ENCODE measurements at regions not wholly inside any gene's neighbourhood (a gene's known extent, or its start where the extent isn't known, plus 50 kb on each side); places are given as distances from the start of the nearest gene placed in this dataset.
"Not testable (repeated sequence)": the region's sequence is repeated elsewhere in the genome, so short reads cannot be mapped to it uniquely, and the experiment has no call there.

DNA sequence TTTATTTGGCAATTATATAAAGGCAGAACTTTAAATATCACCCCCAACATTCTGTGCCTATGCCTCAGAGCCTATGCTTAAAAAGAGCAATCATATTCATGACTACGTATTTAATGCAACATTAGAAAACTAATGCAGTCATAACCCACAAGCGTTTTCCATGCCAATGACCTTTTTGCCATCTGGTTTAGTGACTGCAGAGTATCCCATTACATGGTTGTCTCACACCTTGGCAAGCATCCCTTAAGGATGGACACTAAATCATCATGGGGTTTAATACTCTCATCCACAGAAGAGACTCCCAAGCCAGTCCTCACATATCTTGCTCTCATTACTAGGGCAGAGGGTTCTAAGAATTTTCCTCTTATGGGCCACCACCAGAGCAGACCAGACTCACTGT, 188.2 kb upstream of the PLGLB2 start:
- H3K4me3 ChIP-seq (ENCODE audit: control extremely low read depth in 1 of 5, extremely low read depth in 1 of 5, insufficient read depth in 1 of 5, low read depth in 2 of 5, low read length in 4 of 5); DNase-seq; ATAC-seq (ENCODE audit: low read depth); H3K27me3 ChIP-seq (replicated peaks in 1 of 4; ENCODE audit: control extremely low read depth in 1 of 4, control insufficient read depth in 3 of 4, insufficient read depth in 4 of 4, low read length in 3 of 4); H3K4me1 Mint-ChIP-seq; POLR2A ChIA-PET; H2AFZ ChIP-seq (ENCODE audit: insufficient read depth, low read depth, low read length, poor library complexity, severe bottlenecking); H3K4me1 ChIP-seq (ENCODE audit: control insufficient read depth in 2 of 2, insufficient read depth in 2 of 2, low read length in 2 of 2); H3K4me2 ChIP-seq (replicated peaks; ENCODE audit: low read depth, low read length, poor library complexity, severe bottlenecking); H3K27me3 Mint-ChIP-seq; H3K9ac ChIP-seq (ENCODE audit: low read length); intact Hi-C loops (cut with micrococcal nuclease); H3K36me3 ChIP-seq (replicated peaks in 1 of 2; ENCODE audit: control extremely low read depth in 1 of 2, control insufficient read depth in 1 of 2, extremely low read depth in 1 of 2, insufficient read depth in 2 of 2, low read length in 1 of 2); CTCF ChIA-PET; H4K20me1 ChIP-seq (ENCODE audit: control insufficient read depth, insufficient read depth, low read length, poor library complexity, severe bottlenecking); H3K27ac ChIP-seq (ENCODE audit: low read length in 2 of 2); H3K9me3 ChIP-seq (ENCODE audit: control extremely low read depth in 1 of 3, control insufficient read depth in 2 of 3, insufficient read depth in 1 of 3, low read length in 2 of 3); H3K4me3 Mint-ChIP-seq; H3K79me2 ChIP-seq (ENCODE audit: control insufficient read depth, insufficient read depth, low read length); H3K27ac Mint-ChIP-seq; H3K9me3 Mint-ChIP-seq (ENCODE audit: insufficient read depth): not testable (repeated sequence)
- no CpG with 5 or more reads among the region's 2 CpGs for WGBS (ENCODE audit: insufficient coverage)

DNA sequence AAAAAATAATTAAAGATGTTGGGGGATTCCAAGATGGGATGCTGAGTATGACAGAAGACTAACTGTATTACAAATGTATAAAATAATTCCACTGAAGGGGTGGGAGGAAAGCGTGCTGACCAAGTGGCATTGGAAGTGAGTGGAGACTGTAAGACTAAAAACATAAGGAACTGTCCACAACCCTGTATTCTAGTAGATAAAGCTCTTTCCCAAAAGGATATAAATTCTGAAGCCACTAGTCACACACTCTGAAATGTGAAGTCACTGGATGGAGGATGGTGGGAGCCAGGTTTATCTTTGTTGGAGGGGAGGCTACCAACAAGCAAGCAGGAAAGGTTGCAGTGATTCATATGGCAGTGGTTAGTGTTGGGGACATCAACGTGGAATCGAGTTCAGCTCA, 182.8 kb upstream of the PLGLB2 start:
- DNase-seq; H3K79me2 ChIP-seq (ENCODE audit: control insufficient read depth, insufficient read depth, low read length); H3K4me1 Mint-ChIP-seq; H3K4me3 ChIP-seq (ENCODE audit: control extremely low read depth in 1 of 5, extremely low read depth in 1 of 5, insufficient read depth in 1 of 5, low read depth in 2 of 5, low read length in 4 of 5); POLR2A ChIA-PET; H4K20me1 ChIP-seq (ENCODE audit: control insufficient read depth, insufficient read depth, low read length, poor library complexity, severe bottlenecking); H2AFZ ChIP-seq (ENCODE audit: insufficient read depth, low read depth, low read length, poor library complexity, severe bottlenecking); H3K4me2 ChIP-seq (replicated peaks; ENCODE audit: low read depth, low read length, poor library complexity, severe bottlenecking); H3K9me3 Mint-ChIP-seq (ENCODE audit: insufficient read depth); H3K27me3 ChIP-seq (replicated peaks in 1 of 4; ENCODE audit: control extremely low read depth in 1 of 4, control insufficient read depth in 3 of 4, insufficient read depth in 4 of 4, low read length in 3 of 4); intact Hi-C loops (cut with micrococcal nuclease); H3K36me3 ChIP-seq (replicated peaks in 1 of 2; ENCODE audit: control extremely low read depth in 1 of 2, control insufficient read depth in 1 of 2, extremely low read depth in 1 of 2, insufficient read depth in 2 of 2, low read length in 1 of 2); H3K9me3 ChIP-seq (ENCODE audit: control extremely low read depth in 1 of 3, control insufficient read depth in 2 of 3, insufficient read depth in 1 of 3, low read length in 2 of 3); H3K27me3 Mint-ChIP-seq; CTCF ChIA-PET; H3K9ac ChIP-seq (ENCODE audit: low read length); ATAC-seq (ENCODE audit: low read depth); H3K4me3 Mint-ChIP-seq; H3K4me1 ChIP-seq (ENCODE audit: control insufficient read depth in 2 of 2, insufficient read depth in 2 of 2, low read length in 2 of 2): not testable (repeated sequence)
- WGBS (ENCODE audit: insufficient coverage): no CpG with 5 or more reads among the region's 3 CpGs
- H3K27ac ChIP-seq (ENCODE audit: low read length in 2 of 2): peak overlapping the region in 1 of 2 donors; percentile 36
- peak overlapping the region; percentile 53 for H3K27ac Mint-ChIP-seq

DNA sequence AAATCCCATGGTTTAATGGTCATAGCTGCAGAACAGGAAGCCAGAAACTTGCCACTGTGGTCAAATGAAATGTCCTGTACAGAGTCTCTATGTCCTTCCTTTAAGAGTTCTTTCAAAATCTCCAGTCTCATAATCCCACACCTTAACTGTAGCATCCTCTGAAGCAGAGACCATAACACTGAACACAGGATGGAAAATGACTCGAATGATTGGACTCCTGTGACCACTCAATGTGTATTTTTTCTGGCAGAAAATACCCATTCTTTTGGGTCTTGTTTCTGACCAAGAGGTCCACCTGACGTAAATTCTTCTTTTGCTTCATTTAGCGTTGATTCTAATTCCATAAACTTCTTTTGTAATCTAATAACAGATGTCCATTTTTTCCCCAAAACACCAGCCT, 181.4 kb upstream of the PLGLB2 start:
- H3K9me3 ChIP-seq (ENCODE audit: control extremely low read depth in 1 of 3, control insufficient read depth in 2 of 3, insufficient read depth in 1 of 3, low read length in 2 of 3); H4K20me1 ChIP-seq (ENCODE audit: control insufficient read depth, insufficient read depth, low read length, poor library complexity, severe bottlenecking); H3K9ac ChIP-seq (ENCODE audit: low read length); H3K27ac ChIP-seq (ENCODE audit: low read length in 2 of 2); intact Hi-C loops (cut with micrococcal nuclease); DNase-seq; CTCF ChIA-PET; ATAC-seq (ENCODE audit: low read depth); H3K4me1 ChIP-seq (ENCODE audit: control insufficient read depth in 2 of 2, insufficient read depth in 2 of 2, low read length in 2 of 2); H3K27me3 Mint-ChIP-seq; POLR2A ChIA-PET; H3K27ac Mint-ChIP-seq; H3K27me3 ChIP-seq (replicated peaks in 1 of 4; ENCODE audit: control extremely low read depth in 1 of 4, control insufficient read depth in 3 of 4, insufficient read depth in 4 of 4, low read length in 3 of 4); H3K9me3 Mint-ChIP-seq (ENCODE audit: insufficient read depth); H3K4me3 Mint-ChIP-seq; H2AFZ ChIP-seq (ENCODE audit: insufficient read depth, low read depth, low read length, poor library complexity, severe bottlenecking); H3K4me1 Mint-ChIP-seq; H3K79me2 ChIP-seq (ENCODE audit: control insufficient read depth, insufficient read depth, low read length); H3K4me2 ChIP-seq (replicated peaks; ENCODE audit: low read depth, low read length, poor library complexity, severe bottlenecking); H3K4me3 ChIP-seq (ENCODE audit: control extremely low read depth in 1 of 5, extremely low read depth in 1 of 5, insufficient read depth in 1 of 5, low read depth in 2 of 5, low read length in 4 of 5); H3K36me3 ChIP-seq (replicated peaks in 1 of 2; ENCODE audit: control extremely low read depth in 1 of 2, control insufficient read depth in 1 of 2, extremely low read depth in 1 of 2, insufficient read depth in 2 of 2, low read length in 1 of 2): not testable (repeated sequence)
- WGBS (ENCODE audit: insufficient coverage): 83% methylated on average over 2 of the region's 3 CpGs

DNA sequence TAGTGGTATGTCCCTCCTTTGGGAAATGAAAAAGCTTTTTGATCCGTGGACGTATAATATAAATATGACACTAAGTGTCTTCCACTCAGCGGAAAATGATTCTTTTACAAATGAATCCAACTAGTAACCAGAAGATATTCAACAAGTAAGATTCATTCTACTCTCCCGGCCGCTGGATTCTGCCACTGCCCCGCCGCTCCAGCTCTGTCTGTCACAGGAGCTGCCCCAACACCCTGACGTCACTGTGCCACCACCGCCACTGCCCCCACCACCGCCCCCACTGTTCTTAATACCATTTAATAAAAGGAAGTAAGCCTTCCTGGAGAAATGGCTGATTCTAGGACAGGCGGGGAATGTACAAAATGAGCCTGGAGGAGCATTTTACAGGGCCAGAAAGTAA, 180.8 kb upstream of the PLGLB2 start:
- H3K36me3 ChIP-seq (replicated peaks in 1 of 2; ENCODE audit: control extremely low read depth in 1 of 2, control insufficient read depth in 1 of 2, extremely low read depth in 1 of 2, insufficient read depth in 2 of 2, low read length in 1 of 2): not testable (repeated sequence)

More for the DNA sequence above, 180.8 kb upstream of the PLGLB2 start:
- H3K4me1 ChIP-seq (ENCODE audit: control insufficient read depth in 2 of 2, insufficient read depth in 2 of 2, low read length in 2 of 2); H3K4me3 ChIP-seq (ENCODE audit: control extremely low read depth in 1 of 5, extremely low read depth in 1 of 5, insufficient read depth in 1 of 5, low read depth in 2 of 5, low read length in 4 of 5); H3K79me2 ChIP-seq (ENCODE audit: control insufficient read depth, insufficient read depth, low read length); H3K9me3 ChIP-seq (ENCODE audit: control extremely low read depth in 1 of 3, control insufficient read depth in 2 of 3, insufficient read depth in 1 of 3, low read length in 2 of 3); ATAC-seq (ENCODE audit: low read depth); H3K4me1 Mint-ChIP-seq; H3K4me2 ChIP-seq (replicated peaks; ENCODE audit: low read depth, low read length, poor library complexity, severe bottlenecking); DNase-seq; intact Hi-C loops (cut with micrococcal nuclease); H3K27me3 ChIP-seq (replicated peaks in 1 of 4; ENCODE audit: control extremely low read depth in 1 of 4, control insufficient read depth in 3 of 4, insufficient read depth in 4 of 4, low read length in 3 of 4); H3K9ac ChIP-seq (ENCODE audit: low read length); H3K27ac Mint-ChIP-seq; POLR2A ChIA-PET; H2AFZ ChIP-seq (ENCODE audit: insufficient read depth, low read depth, low read length, poor library complexity, severe bottlenecking); H4K20me1 ChIP-seq (ENCODE audit: control insufficient read depth, insufficient read depth, low read length, poor library complexity, severe bottlenecking); H3K27me3 Mint-ChIP-seq; H3K4me3 Mint-ChIP-seq; H3K9me3 Mint-ChIP-seq (ENCODE audit: insufficient read depth); CTCF ChIA-PET; H3K27ac ChIP-seq (ENCODE audit: low read length in 2 of 2): not testable (repeated sequence)
- no CpG with 5 or more reads among the region's 11 CpGs for WGBS (ENCODE audit: insufficient coverage)
